Left renal cortex interstitium (tissue), 4 donors: ENCODE measurements at regions not wholly inside any gene's neighbourhood (a gene's known extent, or its start where the extent isn't known, plus 50 kb on each side); places are given as distances from the start of the nearest gene placed in this dataset.

Experiments used
- DNase-seq, 4 donors: peaks; one replicate each; pipeline ENCODE4 v3.0.0-alpha.2; 2013; ENCODE audit warnings: low read depth in 4 of 4, low spot score in 2 of 4, missing footprints in 1 of 4

- DNase-seq: no peak
Measured at GRCh38 chr13:32960626-32961025, 55.6 kb upstream of the KL start.

- no peak for DNase-seq
Measured at GRCh38 chr13:32961724-32962123, 54.5 kb upstream of the KL start.

- DNase-seq: no peak
Measured at GRCh38 chr13:32962342-32962741, 53.9 kb upstream of the KL start.

- DNase-seq: no peak
Measured at GRCh38 chr13:32964987-32965386, 51.2 kb upstream of the KL start.
